K562 (cell line): ENCODE measurements at regions not wholly inside any gene's neighbourhood (a gene's known extent, or its start where the extent isn't known, plus 50 kb on each side); places are given as distances from the start of the nearest gene placed in this dataset.

Experiments
- ATAC-seq: fragments of 200-7000 bp; cut with Tn5 transposase; 3 replicates; pipeline ENCODE4 v1.9.1; 2020; ENCODE audit warnings: moderate library complexity
- BruUV-seq: library from RNA; stranded (reverse); fragments of 400-500 nt; replicated peaks from 2 replicates; lab custom pipeline; 2021; lab: Mats Ljungman, UMichigan
- CTCF ChIA-PET: fragments of 300-600 bp; formaldehyde crosslinking; extraction: SDS; loops from one replicate; lab custom pipeline; 2021; ENCODE audit warnings: low intra/inter-chr PET ratio; lab: Yijun Ruan, JAX
- POLR2A ChIA-PET: fragments of 300-600, 350-650 bp; sonication (Branson Sonifier 250); formaldehyde crosslinking; extraction: SDS; loops from one replicate; lab custom pipeline; 2021; ENCODE audit warnings: antibody characterized with exemption, inconsistent platforms; lab: Yijun Ruan, JAX
- DNase-seq, 4 experiments: peaks; one replicate each; pipeline versions ENCODE4 v3.0.0 to v3.0.0-alpha.2; 2011 to 2018; ENCODE audit warnings: low spot score in 3 of 4, mixed read lengths in 3 of 4; ENCODE audit errors: extremely low read depth in 1 of 4
- FAIRE-seq: peaks from 2 replicates; lab custom pipeline; 2011; peaks lifted over from hg19 to GRCh38; lab: Jason Lieb, UNC
- H2AFZ ChIP-seq: 2 replicates; pipeline ENCODE4 v1.6.0; 2011; ENCODE audit warnings: low read depth, low read length, control low read depth, inconsistent platforms
- H3K27ac ChIP-seq: fragments of 200-600 bp; 3 replicates; pipeline ENCODE4 v1.8.0; 2011; ENCODE audit warnings: low read depth, mild to moderate bottlenecking, control low read depth, inconsistent platforms, low read length, moderate library complexity, mixed read lengths; ENCODE audit errors: extremely low read depth
- H3K27me3 ChIP-seq, 2 experiments: fragments of 300-600 bp in 1 of 2; 2 replicates in 1 of 2; 3 replicates in 1 of 2; pipeline versions ENCODE4 v1.6.0 to v1.8.0; 2011; ENCODE audit warnings: inconsistent platforms in 2 of 2, low read length in 2 of 2, mild to moderate bottlenecking in 1 of 2, mixed read lengths in 1 of 2, moderate library complexity in 1 of 2; ENCODE audit not compliant: control insufficient read depth in 2 of 2, insufficient read depth in 2 of 2
- H3K36me3 ChIP-seq: fragments of 300-600 bp; 3 replicates; pipeline ENCODE4 v1.8.0; 2011; ENCODE audit warnings: mild to moderate bottlenecking, low read length, inconsistent platforms; ENCODE audit not compliant: control insufficient read depth, insufficient read depth
- H3K4me1 ChIP-seq, 2 experiments: fragments of 200-600 bp in 1 of 2; replicated peaks in 1 of 2; 2 replicates in 1 of 2; 3 replicates in 1 of 2; pipeline versions ENCODE4 v1.5.1 to v1.8.0; 2011; ENCODE audit warnings: inconsistent platforms in 2 of 2, low read length in 2 of 2, mild to moderate bottlenecking in 1 of 2, mixed read lengths in 1 of 2, moderate library complexity in 1 of 2; ENCODE audit not compliant: control insufficient read depth in 2 of 2, insufficient read depth in 2 of 2
- H3K4me2 ChIP-seq: 2 replicates; pipeline ENCODE4 v1.6.1; 2011; ENCODE audit warnings: low read length, control low read depth, inconsistent platforms, mixed read lengths; ENCODE audit not compliant: insufficient read depth
- H3K4me3 ChIP-seq: fragments of 200-600 bp; sonication (generic), shearing (Covaris generic); 2 replicates; pipeline ENCODE4 v1.5.1; 2016; ENCODE audit warnings: control low read depth, inconsistent platforms
- H3K79me2 ChIP-seq: fragments of 200-600 bp; 3 replicates; pipeline ENCODE4 v1.8.0; 2011; ENCODE audit warnings: low read length, inconsistent platforms; ENCODE audit not compliant: control insufficient read depth, insufficient read depth
- H3K9ac ChIP-seq, 2 experiments: 2 replicates each; pipeline versions ENCODE4 v1.6.0 to v1.6.1; 2011; ENCODE audit warnings: low read depth in 2 of 2, low read length in 2 of 2, control low read depth in 1 of 2, inconsistent platforms in 1 of 2, mild to moderate bottlenecking in 1 of 2, mixed read lengths in 1 of 2; ENCODE audit not compliant: insufficient read depth in 1 of 2
- H3K9me1 ChIP-seq: one replicate; pipeline ENCODE4 v1.6.0; 2011; ENCODE audit warnings: inconsistent platforms, mild to moderate bottlenecking, low read length, moderate library complexity; ENCODE audit not compliant: control insufficient read depth, insufficient read depth
- H3K9me3 ChIP-seq: replicated peaks from 2 replicates; pipeline ENCODE4 v1.5.1; 2011; ENCODE audit warnings: low read depth, low read length, inconsistent platforms; ENCODE audit not compliant: control insufficient read depth, insufficient read depth
- H4K20me1 ChIP-seq: replicated peaks from 2 replicates; pipeline ENCODE4 v1.6.1; 2011; ENCODE audit warnings: low read length, inconsistent platforms, mixed read lengths; ENCODE audit not compliant: control insufficient read depth, insufficient read depth
- RBM15 ChIP-seq: fragments of 200-400 bp; formaldehyde crosslinking; IDR thresholded peaks from 2 replicates; pipeline ENCODE4 v1.6.1; 2018; ENCODE audit warnings: mild to moderate bottlenecking, low read length, moderate library complexity; ENCODE audit not compliant: insufficient read depth
- WGBS: fragments of 100-300 bp; shearing (Covaris generic); methylation state at CpG from one replicate; pipeline ENCODE4 v1.1.6; 2016; ENCODE audit warnings: low coverage, mixed read lengths; ENCODE audit not compliant: insufficient coverage; ENCODE audit errors: missing lambda C conversion rate; 5-methylcytosine and 5-hydroxymethylcytosine counted together
- in situ Hi-C: fragments of 300-500 bp; cut with MboI; formaldehyde crosslinking; loops from 4 replicates; pipeline ENCODE4 v1.15.0; 2018; ENCODE audit warnings: inconsistent platforms, mixed read lengths
- intact Hi-C: fragments of 100-400 bp; cut with micrococcal nuclease; formaldehyde crosslinking; loops from 2 replicates; pipeline ENCODE4 v1.14.2; 2022
- TF ChIP-seq, protein P1 (sequence below): fragments of 450-650 bp; formaldehyde crosslinking; IDR thresholded peaks from 2 replicates; pipeline ENCODE4 v1.4.0; 2020; ENCODE audit warnings: mild to moderate bottlenecking, mixed read lengths

DNA sequence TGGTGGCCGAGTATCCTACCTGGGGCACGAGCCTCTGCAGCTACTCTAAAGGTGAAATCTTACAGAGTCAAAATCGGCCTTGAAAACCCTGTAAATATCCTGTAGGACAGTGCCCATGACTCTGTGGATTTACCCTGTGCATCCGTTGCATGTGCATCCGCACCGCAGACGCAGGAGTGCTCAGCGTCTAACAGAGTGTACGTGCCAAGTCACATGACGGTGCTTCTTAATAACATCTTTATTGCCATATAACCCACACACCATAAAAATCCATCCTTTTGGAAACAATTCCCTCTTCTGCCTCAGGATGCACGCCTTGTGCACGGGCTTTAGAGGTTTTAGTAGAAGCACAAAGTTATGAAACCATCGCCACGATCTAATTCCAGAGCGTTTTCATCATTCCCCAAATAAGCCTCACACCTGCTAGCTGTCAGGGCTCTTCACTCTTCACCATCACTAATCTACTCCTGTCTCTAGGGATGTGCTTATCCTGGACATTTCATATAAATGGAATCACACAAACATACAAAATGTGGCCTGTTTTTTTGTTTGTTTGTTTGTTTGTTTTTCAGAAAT, 384.5 kb upstream of the SULF2 start:
- Histone ChIP-seq H3K36me3 (no peaks in the 10 kb centered on the region), H3K9ac (no peak overlapping the region), H3K27me3 (peaks cover 10 to 30% of the 10 kb centered on the region in 2 experiments; a peak in 2 of 5 replicates), H3K4me1 (no peaks in the 10 kb centered on the region), H3K9me3 (no peaks in the 10 kb centered on the region), H3K4me3 (no peak overlapping the region), H2AFZ (no peak overlapping the region), H3K79me2 (no peaks in the 10 kb centered on the region), H3K27ac (no peak overlapping the region), H4K20me1 (no peaks in the 10 kb centered on the region; the same call in 1 of the 2 replicates), H3K4me2 (no peak overlapping the region), H3K9me1 (no peaks in the 10 kb centered on the region)
- DNase-seq (no peak), FAIRE-seq (no peak), ATAC-seq (no peak)
- no TSS peak for BruUV-seq
- intact Hi-C loops, result no loop called here
- no peak for TF ChIP-seq RBM15
- TF ChIP-seq, protein P1, sequence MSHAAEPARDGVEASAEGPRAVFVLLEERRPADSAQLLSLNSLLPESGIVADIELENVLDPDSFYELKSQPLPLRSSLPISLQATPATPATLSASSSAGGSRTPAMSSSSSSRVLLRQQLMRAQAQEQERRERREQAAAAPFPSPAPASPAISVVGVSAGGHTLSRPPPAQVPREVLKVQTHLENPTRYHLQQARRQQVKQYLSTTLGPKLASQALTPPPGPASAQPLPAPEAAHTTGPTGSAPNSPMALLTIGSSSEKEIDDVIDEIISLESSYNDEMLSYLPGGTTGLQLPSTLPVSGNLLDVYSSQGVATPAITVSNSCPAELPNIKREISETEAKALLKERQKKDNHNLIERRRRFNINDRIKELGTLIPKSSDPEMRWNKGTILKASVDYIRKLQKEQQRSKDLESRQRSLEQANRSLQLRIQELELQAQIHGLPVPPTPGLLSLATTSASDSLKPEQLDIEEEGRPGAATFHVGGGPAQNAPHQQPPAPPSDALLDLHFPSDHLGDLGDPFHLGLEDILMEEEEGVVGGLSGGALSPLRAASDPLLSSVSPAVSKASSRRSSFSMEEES (CRISPR knock-in tag), result peak; percentile 12; the same call in 1 of the 2 replicates
- ChIA-PET CTCF (no interaction called here), POLR2A (no interaction called here)
- 2% methylated on average over 14 of the region's 15 CpGs for WGBS
- in situ Hi-C loops, result no loop called here
